Activated CD4-positive, alpha-beta memory T cell treated with anti-CD3 and anti-CD28 coated beads for 36 hours (primary cell): ENCODE measurements at regions not wholly inside any gene's neighbourhood (a gene's known extent, or its start where the extent isn't known, plus 50 kb on each side); places are given as distances from the start of the nearest gene placed in this dataset.

ENCODE experiments used
- CTCF ChIA-PET: fragments of 350-600 bp; sonication (Branson Sonifier 250); formaldehyde crosslinking; loops from one replicate; lab custom pipeline; 2021; ENCODE audit warnings: antibody characterized with exemption, inconsistent platforms; lab: Charles Lee
- POLR2A ChIA-PET: fragments of 350-600 bp; sonication (Branson Sonifier 250); formaldehyde crosslinking; loops from one replicate; lab custom pipeline; 2021; ENCODE audit warnings: antibody characterized with exemption; lab: Charles Lee
- DNase-seq: peaks from one replicate; pipeline ENCODE4 v3.0.0-alpha.2; 2020
- H3K27ac Mint-ChIP-seq: one replicate; pipeline ENCODE4 v1.8.0; 2021; ENCODE audit warnings: mixed read lengths
- H3K27me3 Mint-ChIP-seq: one replicate; pipeline ENCODE4 v1.8.0; 2021; ENCODE audit warnings: mixed read lengths
- H3K36me3 Mint-ChIP-seq: one replicate; pipeline ENCODE4 v1.8.0; 2021; ENCODE audit warnings: mixed read lengths
- H3K4me1 Mint-ChIP-seq: one replicate; pipeline ENCODE4 v1.8.0; 2021; ENCODE audit warnings: low read depth, mixed read lengths
- H3K4me3 Mint-ChIP-seq: one replicate; pipeline ENCODE4 v1.8.0; 2021; ENCODE audit warnings: mild to moderate bottlenecking, mixed read lengths
- H3K9me3 Mint-ChIP-seq: one replicate; pipeline ENCODE4 v1.8.0; 2021; ENCODE audit warnings: mixed read lengths
- intact Hi-C: fragments of 100-400 bp; cut with micrococcal nuclease; formaldehyde crosslinking; loops from one replicate; pipeline ENCODE4 v1.15.1; 2023

GRCh38 chr11:19502691-19503253, 209.9 kb upstream of the NAV2 start:
- intact Hi-C loops = no loop called here
- H3K27ac Mint-ChIP-seq = no peak overlapping the region
- CTCF ChIA-PET = no interaction called here
- POLR2A ChIA-PET = no interaction called here
- H3K4me3 Mint-ChIP-seq = no peak overlapping the region
- no peaks in the 10 kb centered on the region for H3K27me3 Mint-ChIP-seq
- H3K4me1 Mint-ChIP-seq = no peaks in the 10 kb centered on the region
- no peaks in the 10 kb centered on the region for H3K36me3 Mint-ChIP-seq
- no peak for DNase-seq
- no peaks in the 10 kb centered on the region for H3K9me3 Mint-ChIP-seq

GRCh38 chr11:19501631-19502030, 211.0 kb upstream of the NAV2 start:
- DNase-seq = no peak
- no peaks in the 10 kb centered on the region for H3K4me1 Mint-ChIP-seq
- no peaks in the 10 kb centered on the region for H3K9me3 Mint-ChIP-seq
- H3K36me3 Mint-ChIP-seq = no peaks in the 10 kb centered on the region
- ChIA-PET POLR2A (no interaction called here), CTCF (no interaction called here)
- no peak overlapping the region for H3K4me3 Mint-ChIP-seq
- H3K27ac Mint-ChIP-seq = no peak overlapping the region
- intact Hi-C loops = no loop called here
- no peaks in the 10 kb centered on the region for H3K27me3 Mint-ChIP-seq

GRCh38 chr11:19499999-19500398, 212.6 kb upstream of the NAV2 start:
- DNase-seq = no peak
- Mint-ChIP-seq H3K9me3 (no peaks in the 10 kb centered on the region), H3K4me3 (no peak overlapping the region), H3K4me1 (no peaks in the 10 kb centered on the region), H3K36me3 (no peaks in the 10 kb centered on the region), H3K27me3 (no peaks in the 10 kb centered on the region), H3K27ac (no peak overlapping the region)
- intact Hi-C loops = no loop called here
- ChIA-PET POLR2A (no interaction called here), CTCF (no interaction called here)

GRCh38 chr11:19499026-19499669, 213.5 kb upstream of the NAV2 start:
- Mint-ChIP-seq H3K36me3 (no peaks in the 10 kb centered on the region), H3K4me1 (no peaks in the 10 kb centered on the region), H3K27ac (no peak overlapping the region), H3K9me3 (no peaks in the 10 kb centered on the region), H3K27me3 (peaks cover 3% of the 10 kb centered on the region), H3K4me3 (no peak overlapping the region)
- CTCF ChIA-PET = interaction anchor here (0.7 kb wide), 1 partner anchor 240 kb away, joined by 4 read pairs; no protein-coding TSS in a partner anchor
- POLR2A ChIA-PET = no interaction called here
- DNase-seq = no peak
- intact Hi-C loops = no loop called here

- no peak overlapping the region for H3K27ac Mint-ChIP-seq
- H3K4me3 Mint-ChIP-seq = no peak overlapping the region
- H3K36me3 Mint-ChIP-seq = no peaks in the 10 kb centered on the region
- intact Hi-C loops = no loop called here
- ChIA-PET POLR2A (no interaction called here), CTCF (interaction anchor here (0.6 kb wide), 1 partner anchor 41 kb away, joined by 3 read pairs; no protein-coding TSS in a partner anchor)
- no peaks in the 10 kb centered on the region for H3K9me3 Mint-ChIP-seq
- no peak for DNase-seq
- H3K4me1 Mint-ChIP-seq = no peaks in the 10 kb centered on the region
- H3K27me3 Mint-ChIP-seq = peaks cover 11% of the 10 kb centered on the region
Observed at GRCh38 chr11:19493446-19494213, 219.0 kb upstream of the NAV2 start.

- Mint-ChIP-seq H3K27me3 (peaks cover 9% of the 10 kb centered on the region), H3K27ac (no peak overlapping the region), H3K4me3 (no peak overlapping the region), H3K9me3 (no peaks in the 10 kb centered on the region), H3K36me3 (no peaks in the 10 kb centered on the region), H3K4me1 (no peaks in the 10 kb centered on the region)
- no peak for DNase-seq
- ChIA-PET CTCF (no interaction called here), POLR2A (interaction anchor here (1.3 kb wide), 1 partner anchor 9 kb away, joined by 4 read pairs; no protein-coding TSS in a partner anchor)
- intact Hi-C loops = no loop called here
Observed at GRCh38 chr11:19482319-19483100, 230.1 kb upstream of the NAV2 start.

- Mint-ChIP-seq H3K27me3 (peaks cover 9% of the 10 kb centered on the region), H3K36me3 (no peaks in the 10 kb centered on the region), H3K4me3 (no peak overlapping the region), H3K9me3 (no peaks in the 10 kb centered on the region), H3K4me1 (no peaks in the 10 kb centered on the region), H3K27ac (no peak overlapping the region)
- DNase-seq = no peak
- intact Hi-C loops = no loop called here
- POLR2A ChIA-PET = no interaction called here
- CTCF ChIA-PET = no interaction called here
Observed at GRCh38 chr11:19480540-19480939, 232.1 kb upstream of the NAV2 start.

GRCh38 chr11:19478891-19479290, 233.7 kb upstream of the NAV2 start:
- Mint-ChIP-seq H3K27ac (no peak overlapping the region), H3K4me1 (no peaks in the 10 kb centered on the region), H3K36me3 (no peaks in the 10 kb centered on the region), H3K27me3 (peaks cover 7% of the 10 kb centered on the region), H3K4me3 (no peak overlapping the region), H3K9me3 (no peaks in the 10 kb centered on the region)
- intact Hi-C loops = no loop called here
- ChIA-PET CTCF (no interaction called here), POLR2A (no interaction called here)
- no peak for DNase-seq

- H3K4me3 Mint-ChIP-seq = no peak overlapping the region
- H3K27me3 Mint-ChIP-seq = peaks cover 4% of the 10 kb centered on the region
- no peak for DNase-seq
- no peaks in the 10 kb centered on the region for H3K4me1 Mint-ChIP-seq
- no peaks in the 10 kb centered on the region for H3K36me3 Mint-ChIP-seq
- intact Hi-C loops = no loop called here
- ChIA-PET CTCF (no interaction called here), POLR2A (no interaction called here)
- no peaks in the 10 kb centered on the region for H3K9me3 Mint-ChIP-seq
- no peak overlapping the region for H3K27ac Mint-ChIP-seq
Observed at GRCh38 chr11:19474954-19475721, 234.4 kb upstream of the E2F8 start.

GRCh38 chr11:19474211-19474610, 233.5 kb upstream of the E2F8 start:
- no peak for DNase-seq
- Mint-ChIP-seq H3K4me1 (no peaks in the 10 kb centered on the region), H3K36me3 (no peaks in the 10 kb centered on the region), H3K27ac (no peak overlapping the region), H3K4me3 (no peak overlapping the region), H3K9me3 (no peaks in the 10 kb centered on the region), H3K27me3 (peaks cover 4% of the 10 kb centered on the region)
- ChIA-PET POLR2A (no interaction called here), CTCF (no interaction called here)
- intact Hi-C loops = no loop called here

- Mint-ChIP-seq H3K27me3 (no peaks in the 10 kb centered on the region), H3K4me3 (no peak overlapping the region), H3K4me1 (no peaks in the 10 kb centered on the region), H3K27ac (no peak overlapping the region), H3K9me3 (no peaks in the 10 kb centered on the region), H3K36me3 (no peaks in the 10 kb centered on the region)
- intact Hi-C loops = no loop called here
- no peak for DNase-seq
- CTCF ChIA-PET = no interaction called here
- POLR2A ChIA-PET = no interaction called here
Observed at GRCh38 chr11:19472679-19473078, 231.9 kb upstream of the E2F8 start.
